Spleen (tissue), 11 donors: ENCODE measurements at regions not wholly inside any gene's neighbourhood (a gene's known extent, or its start where the extent isn't known, plus 50 kb on each side); places are given as distances from the start of the nearest gene placed in this dataset.

ENCODE experiments used
- DNase-seq: peaks from one replicate; pipeline ENCODE4 v3.0.0-alpha.2; 2020
- H3K27ac ChIP-seq, 8 donors: fragments of 200-600 bp; sonication (generic) in 7 of 8; 1 replicate in 4 of 8; 2 replicates in 4 of 8; pipeline versions ENCODE4 v1.5.0 to v1.8.0; 2016 to 2021; ENCODE audit warnings: inconsistent platforms in 4 of 8, mild to moderate bottlenecking in 4 of 8, moderate library complexity in 1 of 8
- H3K27me3 ChIP-seq, 7 donors: fragments of 200-600 bp; sonication (generic) in 6 of 7; replicated peaks in 1 of 7; 1 replicate in 4 of 7; 2 replicates in 3 of 7; pipeline versions ENCODE4 v1.5.0 to v1.8.0; 2016 to 2021; ENCODE audit warnings: inconsistent platforms in 3 of 7, mild to moderate bottlenecking in 1 of 7
- H3K36me3 ChIP-seq, 6 donors: fragments of 200-600 bp; sonication (generic) in 5 of 6; 1 replicate in 4 of 6; 2 replicates in 2 of 6; pipeline versions ENCODE4 v1.5.0 to v1.8.0; 2016 to 2021; ENCODE audit warnings: inconsistent platforms in 2 of 6
- H3K4me1 ChIP-seq, 6 donors: fragments of 200-600 bp; sonication (generic) in 5 of 6; 1 replicate in 3 of 6; 2 replicates in 3 of 6; pipeline versions ENCODE4 v1.5.0 to v1.8.0; 2016 to 2021; ENCODE audit warnings: inconsistent platforms in 3 of 6
- H3K4me3 ChIP-seq, 8 donors: fragments of 200-600 bp; sonication (generic) in 7 of 8; 1 replicate in 4 of 8; 2 replicates in 4 of 8; pipeline versions ENCODE4 v1.5.0 to v1.8.0; 2016 to 2021; ENCODE audit warnings: inconsistent platforms in 4 of 8, mild to moderate bottlenecking in 4 of 8, moderate library complexity in 2 of 8
- H3K9me3 ChIP-seq, 8 donors: fragments of 200-600 bp; sonication (generic) in 7 of 8; 1 replicate in 4 of 8; 2 replicates in 4 of 8; pipeline versions ENCODE4 v1.5.0 to v1.8.0; 2016 to 2021; ENCODE audit warnings: inconsistent platforms in 4 of 8
- POLR2A ChIP-seq, 3 donors: fragments of 450-650 bp; IDR thresholded peaks; one replicate each; pipeline ENCODE4 v1.5.1; 2017; ENCODE audit warnings: antibody characterized with exemption in 3 of 3, mild to moderate bottlenecking in 1 of 3
- POLR2AphosphoS5 ChIP-seq, 3 donors: sonication (generic); formaldehyde crosslinking; IDR thresholded peaks; one replicate each; pipeline ENCODE4 v1.5.1; 2017; ENCODE audit warnings: antibody characterized with exemption in 3 of 3
- whole genome bisulfite sequencing, 5 donors: extraction: QIAGEN DNeasy Blood & Tissue Kit in 3 of 5; methylation state at CpG; one replicate each; pipeline versions ENCODE4 v1.1.5 to v1.1.7; 2013 to 2018; 5-methylcytosine and 5-hydroxymethylcytosine counted together
- intact Hi-C: fragments of 100-400 bp; cut with DNase I; formaldehyde crosslinking; loops from one replicate; pipeline ENCODE4 v1.15.0; 2023; ENCODE audit warnings: low total_unique reads
- TF ChIP-seq, protein P1 (sequence below), 11 experiments: fragments of 200-600 bp in 7 of 11; fragments of 450-650 bp in 4 of 11; sonication (generic) in 4 of 11; IDR thresholded peaks in 8 of 11; conservative IDR thresholded peaks in 3 of 11; 1 replicate in 7 of 11; 2 replicates in 4 of 11; pipeline versions ENCODE4 v1.4.0 to v1.8.0; 2016 to 2021; ENCODE audit warnings: antibody characterized with exemption in 11 of 11, inconsistent platforms in 4 of 11, mild to moderate bottlenecking in 1 of 11
- donor health status: healthy with polysubstance abuse.
- donor health status: DM: no; HTN: no; CAD: no; lungs with moderate emphysema.
- donor health status: DM: no; HTN: no; CAD: no.
- donor health status: Bipolar disorder and iron deficiency.
- donor health status: healthy.
- donor health status: DM: no; HTN: no; CAD: no.
- donor health status: DM: yes; HTN: yes; CAD: no.

DNA sequence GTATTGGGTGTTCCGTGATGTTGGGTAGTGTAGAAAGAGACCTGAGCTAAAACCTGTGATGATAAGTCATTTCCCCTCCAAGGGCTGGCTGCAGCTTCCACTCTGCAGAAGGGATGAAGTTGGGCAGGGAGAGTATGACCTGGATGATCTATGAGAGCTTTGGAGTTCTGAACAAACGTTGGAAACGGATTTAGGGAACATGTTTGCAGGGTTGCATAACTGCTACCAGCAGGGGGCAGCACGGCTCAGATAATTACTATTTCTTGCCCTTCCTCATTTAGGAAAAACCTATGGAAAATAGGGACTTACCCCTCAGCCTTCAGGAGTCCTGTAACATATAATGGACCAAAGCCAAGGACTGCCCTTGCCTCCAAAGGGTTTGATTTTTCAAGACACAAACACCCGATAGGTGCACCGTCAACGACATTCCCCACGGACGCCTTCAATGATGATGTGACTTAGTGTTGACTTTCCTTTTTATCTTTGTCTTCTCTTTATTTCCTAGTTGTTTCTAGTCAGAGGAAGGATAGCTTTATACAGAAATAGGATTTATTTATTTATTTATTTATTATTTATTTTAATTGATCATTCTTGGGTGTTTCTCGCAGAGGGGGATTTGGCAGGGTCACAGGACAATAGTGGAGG lies 164.9 kb upstream of the SASH1 start:
- H3K36me3 ChIP-seq, result no peaks in the 10 kb centered on the region
- intact Hi-C loops, result loop anchor here (10.0 kb wide), 1 partner anchor 287 kb away; no protein-coding TSS in a partner anchor
- no peak for DNase-seq
- H3K4me1 ChIP-seq, result no peaks in the 10 kb centered on the region
- H3K27ac ChIP-seq, result no peak overlapping the region
- no peaks in the 10 kb centered on the region for H3K9me3 ChIP-seq
- H3K27me3 ChIP-seq, result peaks cover 0 to 20% (median 0%) of the 10 kb centered on the region in 7 donors
- H3K4me3 ChIP-seq, result no peak overlapping the region
- TF ChIP-seq, protein P1, sequence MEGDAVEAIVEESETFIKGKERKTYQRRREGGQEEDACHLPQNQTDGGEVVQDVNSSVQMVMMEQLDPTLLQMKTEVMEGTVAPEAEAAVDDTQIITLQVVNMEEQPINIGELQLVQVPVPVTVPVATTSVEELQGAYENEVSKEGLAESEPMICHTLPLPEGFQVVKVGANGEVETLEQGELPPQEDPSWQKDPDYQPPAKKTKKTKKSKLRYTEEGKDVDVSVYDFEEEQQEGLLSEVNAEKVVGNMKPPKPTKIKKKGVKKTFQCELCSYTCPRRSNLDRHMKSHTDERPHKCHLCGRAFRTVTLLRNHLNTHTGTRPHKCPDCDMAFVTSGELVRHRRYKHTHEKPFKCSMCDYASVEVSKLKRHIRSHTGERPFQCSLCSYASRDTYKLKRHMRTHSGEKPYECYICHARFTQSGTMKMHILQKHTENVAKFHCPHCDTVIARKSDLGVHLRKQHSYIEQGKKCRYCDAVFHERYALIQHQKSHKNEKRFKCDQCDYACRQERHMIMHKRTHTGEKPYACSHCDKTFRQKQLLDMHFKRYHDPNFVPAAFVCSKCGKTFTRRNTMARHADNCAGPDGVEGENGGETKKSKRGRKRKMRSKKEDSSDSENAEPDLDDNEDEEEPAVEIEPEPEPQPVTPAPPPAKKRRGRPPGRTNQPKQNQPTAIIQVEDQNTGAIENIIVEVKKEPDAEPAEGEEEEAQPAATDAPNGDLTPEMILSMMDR (IDR thresholded peaks at IDR 0.05 in 8 of 11, conservative IDR thresholded peaks at IDR 0.05 in 3 of 11), result peak in 10 of 11 experiments; percentile 31 to 76 (median 64)
- no peak for TF ChIP-seq POLR2AphosphoS5 (IDR thresholded peaks at IDR 0.05)
- whole genome bisulfite sequencing, 5 donors, result 68 to 76% (median 70%) methylated on average over 10 of the region's 10 CpGs

DNA sequence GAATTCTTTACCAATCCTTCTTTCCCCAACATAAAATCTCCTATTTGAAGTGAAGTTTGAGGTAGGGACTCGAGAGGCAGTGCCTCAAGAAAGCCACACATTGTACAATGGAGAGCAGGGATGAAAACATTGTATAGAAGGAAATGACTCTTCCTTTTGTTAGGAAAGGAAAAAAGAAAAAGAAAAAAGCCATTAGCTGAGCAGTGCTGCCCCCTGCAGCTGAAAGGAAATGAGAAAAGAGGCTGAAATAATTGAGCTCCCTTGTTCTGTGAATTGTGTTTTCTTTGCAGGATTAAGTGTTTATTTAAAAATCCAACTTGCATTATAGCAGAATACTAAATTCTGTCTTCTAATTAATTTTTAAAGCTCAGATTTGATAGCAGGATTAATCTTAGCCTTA lies 162.9 kb upstream of the SASH1 start:
- Histone ChIP-seq H3K9me3 (no peaks in the 10 kb centered on the region), H3K4me3 (no peak overlapping the region), H3K27me3 (peaks cover 0 to 25% (median 0%) of the 10 kb centered on the region in 7 donors), H3K36me3 (no peaks in the 10 kb centered on the region), H3K4me1 (no peaks in the 10 kb centered on the region), H3K27ac (no peak overlapping the region)
- DNase-seq, result no peak
- TF ChIP-seq POLR2AphosphoS5 (IDR thresholded peaks at IDR 0.05), result no peak
- TF ChIP-seq, protein P1 (IDR thresholded peaks at IDR 0.05 in 8 of 11, conservative IDR thresholded peaks at IDR 0.05 in 3 of 11), result peak in 4 of 11 experiments; percentile 8 to 46 (median 34)
- 45 to 74% (median 62%) methylated on average over 1 of the region's 1 CpG for WGBS, 5 donors
- intact Hi-C loops, result loop anchor here (10.0 kb wide), 1 partner anchor 285 kb away; no protein-coding TSS in a partner anchor

DNA sequence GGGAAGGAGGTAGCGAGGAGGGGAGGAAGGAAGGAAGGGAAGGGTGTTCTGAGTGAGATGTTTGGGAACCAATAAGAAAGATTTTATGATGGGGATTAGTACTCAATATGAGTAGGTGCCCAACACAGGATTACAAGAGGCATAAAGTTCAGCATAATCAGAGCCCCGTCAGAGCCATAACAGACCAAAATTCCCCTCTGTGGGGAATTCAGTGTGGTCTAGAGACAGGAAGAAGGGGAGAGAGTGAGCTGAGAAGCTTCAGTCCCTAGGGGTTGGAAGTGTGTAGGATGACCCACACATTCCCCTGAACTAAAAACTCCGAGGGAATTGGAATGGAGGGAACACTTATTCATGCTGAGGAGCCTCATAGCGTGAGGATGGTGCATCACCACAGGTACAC lies 160.3 kb upstream of the SASH1 start:
- Histone ChIP-seq H3K36me3 (no peaks in the 10 kb centered on the region), H3K4me3 (no peak overlapping the region), H3K9me3 (no peaks in the 10 kb centered on the region), H3K27ac (no peak overlapping the region), H3K27me3 (peaks cover 0 to 25% (median 0%) of the 10 kb centered on the region in 7 donors), H3K4me1 (no peaks in the 10 kb centered on the region)
- no peak for TF ChIP-seq POLR2AphosphoS5 (IDR thresholded peaks at IDR 0.05)
- TF ChIP-seq, protein P1 (IDR thresholded peaks at IDR 0.05 in 8 of 11, conservative IDR thresholded peaks at IDR 0.05 in 3 of 11), result no peak
- TF ChIP-seq POLR2A (IDR thresholded peaks at IDR 0.05), result no peak
- WGBS, 5 donors, result 73 to 85% (median 80%) methylated on average over 4 of the region's 4 CpGs
- intact Hi-C loops, result no loop called here
- no peak for DNase-seq

DNA sequence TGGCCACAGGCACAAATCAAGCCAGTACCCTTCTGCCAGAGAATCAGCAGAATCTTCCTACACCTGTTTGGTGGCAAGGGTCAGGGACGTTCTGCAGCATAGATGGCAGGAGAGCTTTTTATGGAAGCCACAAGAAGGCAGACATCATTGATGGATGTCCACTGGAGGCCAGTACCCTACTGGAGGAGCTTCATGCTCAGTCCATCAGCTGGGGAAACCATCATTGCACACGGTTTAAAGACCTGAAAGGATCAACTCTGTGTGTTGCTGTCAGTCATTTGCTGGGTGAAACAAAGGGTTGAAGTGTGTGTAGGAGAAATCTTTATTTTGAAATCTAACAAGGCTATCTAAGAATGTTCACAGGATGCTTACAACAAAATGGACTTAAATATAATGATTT lies 158.9 kb upstream of the SASH1 start:
- no peak for DNase-seq
- WGBS, 5 donors, result 67 to 83% (median 75%) methylated on average over 2 of the region's 2 CpGs
- TF ChIP-seq POLR2AphosphoS5 (IDR thresholded peaks at IDR 0.05), result no peak
- peaks cover 0 to 25% (median 0%) of the 10 kb centered on the region in 7 donors for H3K27me3 ChIP-seq
- no peaks in the 10 kb centered on the region for H3K36me3 ChIP-seq
- H3K9me3 ChIP-seq, result no peaks in the 10 kb centered on the region
- H3K4me3 ChIP-seq, result no peak overlapping the region
- H3K4me1 ChIP-seq, result no peaks in the 10 kb centered on the region
- intact Hi-C loops, result no loop called here
- H3K27ac ChIP-seq, result no peak overlapping the region
